ENCODE measurements at regions not wholly inside any gene's neighbourhood (a gene's known extent, or its start where the extent isn't known, plus 50 kb on each side); places are given as distances from the start of the nearest gene placed in this dataset.

GRCh38 chr6:48475275-48475674 lies 364.3 kb upstream of the PTCHD4 start:
- no peak for DNase-seq
- no peaks in the 10 kb centered on the region for H3K9me3 ChIP-seq
- H3K4me3 ChIP-seq (replicated peaks in 1 of 3) = no peak overlapping the region
- H3K27ac ChIP-seq = no peak overlapping the region
- H3K36me3 ChIP-seq = no peaks in the 10 kb centered on the region
- no peaks in the 10 kb centered on the region for H3K4me1 ChIP-seq
- H3K27me3 ChIP-seq = no peaks in the 10 kb centered on the region
- intact Hi-C loops (cut with DNase I) = no loop called here
- 100% methylated on average over 1 of the region's 1 CpG for WGBS, 2 donors
- TF ChIP-seq POLR2A (IDR thresholded peaks at IDR 0.05) = no peak
- TF ChIP-seq CTCF (IDR thresholded peaks at IDR 0.05) = no peak

GRCh38 chr6:48474830-48475229 lies 363.8 kb upstream of the PTCHD4 start:
- DNase-seq = no peak
- Histone ChIP-seq H3K9me3 (no peaks in the 10 kb centered on the region), H3K27ac (no peak overlapping the region), H3K36me3 (no peaks in the 10 kb centered on the region), H3K27me3 (no peaks in the 10 kb centered on the region), H3K4me1 (no peaks in the 10 kb centered on the region), H3K4me3 (replicated peaks in 1 of 3) (no peak overlapping the region)
- intact Hi-C loops (cut with DNase I) = no loop called here
- 64 to 77% methylated on average over 2 of the region's 2 CpGs for WGBS, 2 donors
- TF ChIP-seq POLR2A (IDR thresholded peaks at IDR 0.05) (no peak), CTCF (IDR thresholded peaks at IDR 0.05) (no peak)

- no peak for DNase-seq
- TF ChIP-seq CTCF (IDR thresholded peaks at IDR 0.05) (no peak), POLR2A (IDR thresholded peaks at IDR 0.05) (no peak)
- Histone ChIP-seq H3K36me3 (no peaks in the 10 kb centered on the region), H3K27ac (no peak overlapping the region), H3K27me3 (no peaks in the 10 kb centered on the region), H3K4me1 (no peaks in the 10 kb centered on the region), H3K9me3 (no peaks in the 10 kb centered on the region), H3K4me3 (replicated peaks in 1 of 3) (no peak overlapping the region)
- WGBS, 2 donors = 67 to 94% methylated on average over 2 of the region's 2 CpGs
- intact Hi-C loops (cut with DNase I) = no loop called here
Measured at GRCh38 chr6:48474136-48474535, 363.1 kb upstream of the PTCHD4 start.

GRCh38 chr6:48472535-48472934 lies 361.5 kb upstream of the PTCHD4 start:
- H3K27ac ChIP-seq = no peak overlapping the region
- intact Hi-C loops (cut with DNase I) = no loop called here
- no peaks in the 10 kb centered on the region for H3K4me1 ChIP-seq
- H3K9me3 ChIP-seq = no peaks in the 10 kb centered on the region
- DNase-seq = no peak
- no peaks in the 10 kb centered on the region for H3K36me3 ChIP-seq
- H3K27me3 ChIP-seq = no peaks in the 10 kb centered on the region
- no peak overlapping the region for H3K4me3 ChIP-seq (replicated peaks in 1 of 3)
- no peak for TF ChIP-seq CTCF (IDR thresholded peaks at IDR 0.05)
- TF ChIP-seq POLR2A (IDR thresholded peaks at IDR 0.05) = no peak
- 68 to 91% methylated on average over 2 of the region's 2 CpGs for WGBS, 2 donors

GRCh38 chr6:48472091-48472490 lies 361.1 kb upstream of the PTCHD4 start:
- Histone ChIP-seq H3K36me3 (no peaks in the 10 kb centered on the region), H3K4me1 (no peaks in the 10 kb centered on the region), H3K27me3 (no peaks in the 10 kb centered on the region), H3K4me3 (replicated peaks in 1 of 3) (no peak overlapping the region), H3K27ac (no peak overlapping the region), H3K9me3 (no peaks in the 10 kb centered on the region)
- TF ChIP-seq POLR2A (IDR thresholded peaks at IDR 0.05) = no peak
- no peak for TF ChIP-seq CTCF (IDR thresholded peaks at IDR 0.05)
- DNase-seq = no peak
- intact Hi-C loops (cut with DNase I) = no loop called here
